ENCODE measurements at regions not wholly inside any gene's neighbourhood (a gene's known extent, or its start where the extent isn't known, plus 50 kb on each side); places are given as distances from the start of the nearest gene placed in this dataset.

DNA sequence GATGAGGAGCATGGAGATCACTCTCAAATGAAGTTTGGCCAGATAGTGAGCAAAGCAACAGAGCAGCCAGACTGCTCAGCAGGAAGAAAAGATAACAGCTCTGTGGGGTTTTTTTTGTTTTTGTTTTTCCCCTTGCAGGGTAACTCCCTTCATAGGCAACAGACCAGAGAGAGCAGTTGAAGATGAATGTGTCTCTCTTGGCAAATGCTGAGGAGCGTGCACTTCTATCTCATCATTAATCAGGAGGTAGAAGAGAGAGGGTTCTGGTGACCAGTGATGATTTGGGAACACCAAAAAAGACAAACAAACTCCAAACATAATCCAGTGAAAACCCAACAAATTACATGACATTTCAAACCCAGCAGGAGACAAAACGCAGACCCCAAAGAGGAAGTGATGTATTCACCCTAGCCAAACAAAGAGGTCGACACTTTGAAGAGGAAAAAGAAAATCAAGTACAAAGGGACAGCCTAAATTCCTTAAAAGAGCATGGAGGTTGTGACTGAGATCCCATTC, 66.2 kb upstream of the RREB1 start (continued):
- TF ChIP-seq, protein P1, sequence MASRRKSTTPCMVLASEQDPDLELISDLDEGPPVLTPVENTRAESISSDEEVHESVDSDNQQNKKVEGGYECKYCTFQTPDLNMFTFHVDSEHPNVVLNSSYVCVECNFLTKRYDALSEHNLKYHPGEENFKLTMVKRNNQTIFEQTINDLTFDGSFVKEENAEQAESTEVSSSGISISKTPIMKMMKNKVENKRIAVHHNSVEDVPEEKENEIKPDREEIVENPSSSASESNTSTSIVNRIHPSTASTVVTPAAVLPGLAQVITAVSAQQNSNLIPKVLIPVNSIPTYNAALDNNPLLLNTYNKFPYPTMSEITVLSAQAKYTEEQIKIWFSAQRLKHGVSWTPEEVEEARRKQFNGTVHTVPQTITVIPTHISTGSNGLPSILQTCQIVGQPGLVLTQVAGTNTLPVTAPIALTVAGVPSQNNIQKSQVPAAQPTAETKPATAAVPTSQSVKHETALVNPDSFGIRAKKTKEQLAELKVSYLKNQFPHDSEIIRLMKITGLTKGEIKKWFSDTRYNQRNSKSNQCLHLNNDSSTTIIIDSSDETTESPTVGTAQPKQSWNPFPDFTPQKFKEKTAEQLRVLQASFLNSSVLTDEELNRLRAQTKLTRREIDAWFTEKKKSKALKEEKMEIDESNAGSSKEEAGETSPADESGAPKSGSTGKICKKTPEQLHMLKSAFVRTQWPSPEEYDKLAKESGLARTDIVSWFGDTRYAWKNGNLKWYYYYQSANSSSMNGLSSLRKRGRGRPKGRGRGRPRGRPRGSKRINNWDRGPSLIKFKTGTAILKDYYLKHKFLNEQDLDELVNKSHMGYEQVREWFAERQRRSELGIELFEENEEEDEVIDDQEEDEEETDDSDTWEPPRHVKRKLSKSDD (conservative IDR thresholded peaks at IDR 0.05; ENCODE audit: low read length) = peak; percentile 75; the same call in 1 of the 2 replicates
- TF ChIP-seq, protein P2, sequence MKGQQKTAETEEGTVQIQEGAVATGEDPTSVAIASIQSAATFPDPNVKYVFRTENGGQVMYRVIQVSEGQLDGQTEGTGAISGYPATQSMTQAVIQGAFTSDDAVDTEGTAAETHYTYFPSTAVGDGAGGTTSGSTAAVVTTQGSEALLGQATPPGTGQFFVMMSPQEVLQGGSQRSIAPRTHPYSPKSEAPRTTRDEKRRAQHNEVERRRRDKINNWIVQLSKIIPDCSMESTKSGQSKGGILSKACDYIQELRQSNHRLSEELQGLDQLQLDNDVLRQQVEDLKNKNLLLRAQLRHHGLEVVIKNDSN (CRISPR knock-in tag; IDR thresholded peaks at IDR 0.05) = no peak
- no peak for TF ChIP-seq TAF1 (IDR thresholded peaks at IDR 0.05; ENCODE audit: control insufficient read depth, extremely low read depth, insufficient read depth, low read length, severe bottlenecking)
- TF ChIP-seq ARNT (IDR thresholded peaks at IDR 0.05) = peak in 1 of 2 experiments; percentile 52; a peak in 1 of 4 replicates
- no peak for TF ChIP-seq ZNF3 (CRISPR knock-in tag; IDR thresholded peaks at IDR 0.05)
- no peak; the same call in 1 of the 2 replicates for TF ChIP-seq ARID3B (CRISPR knock-in tag; IDR thresholded peaks at IDR 0.05; ENCODE audit: borderline replicate concordance)
- TF ChIP-seq ZNF766 (CRISPR knock-in tag; conservative IDR thresholded peaks at IDR 0.05) = peak; percentile 54
- TF ChIP-seq YY1 (IDR thresholded peaks at IDR 0.05; ENCODE audit: borderline replicate concordance in 1 of 3, control insufficient read depth in 1 of 3, extremely low read depth in 1 of 3, insufficient read depth in 3 of 3, insufficient read length in 1 of 3, insufficient replicate concordance in 2 of 3, low read depth in 1 of 3, low read length in 2 of 3) = peak in 1 of 3 experiments; percentile 17
- peak; percentile 38; the same call in 1 of the 2 replicates for TF ChIP-seq POLR2AphosphoS5 (IDR thresholded peaks at IDR 0.05; ENCODE audit: control insufficient read depth, insufficient read depth, low read depth, low read length)
- peak in 1 of 2 experiments; percentile 19; a peak in 1 of 4 replicates for TF ChIP-seq NRF1 (conservative IDR thresholded peaks at IDR 0.05 in 1 of 2, IDR thresholded peaks at IDR 0.05 in 1 of 2)
- no peak for TF ChIP-seq ZNF354B (CRISPR knock-in tag; IDR thresholded peaks at IDR 0.05)
- TF ChIP-seq, protein P3, sequence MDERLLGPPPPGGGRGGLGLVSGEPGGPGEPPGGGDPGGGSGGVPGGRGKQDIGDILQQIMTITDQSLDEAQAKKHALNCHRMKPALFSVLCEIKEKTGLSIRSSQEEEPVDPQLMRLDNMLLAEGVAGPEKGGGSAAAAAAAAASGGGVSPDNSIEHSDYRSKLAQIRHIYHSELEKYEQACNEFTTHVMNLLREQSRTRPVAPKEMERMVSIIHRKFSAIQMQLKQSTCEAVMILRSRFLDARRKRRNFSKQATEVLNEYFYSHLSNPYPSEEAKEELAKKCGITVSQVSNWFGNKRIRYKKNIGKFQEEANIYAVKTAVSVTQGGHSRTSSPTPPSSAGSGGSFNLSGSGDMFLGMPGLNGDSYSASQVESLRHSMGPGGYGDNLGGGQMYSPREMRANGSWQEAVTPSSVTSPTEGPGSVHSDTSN (CRISPR knock-in tag; IDR thresholded peaks at IDR 0.05; ENCODE audit: low read depth) = no peak
- TF ChIP-seq, protein P3 (tag; conservative IDR thresholded peaks at IDR 0.05; ENCODE audit: low read depth) = 0 out of 2 replicates have a peak, but pooled peaks have one; percentile 15
- TF ChIP-seq PKNOX1 (IDR thresholded peaks at IDR 0.05) = peak; percentile 12; the same call in 1 of the 2 replicates
- no peak for TF ChIP-seq SP1 (CRISPR knock-in tag; IDR thresholded peaks at IDR 0.05)

Data from K562 (cell line).